ENCODE measurements at regions not wholly inside any gene's neighbourhood (a gene's known extent, or its start where the extent isn't known, plus 50 kb on each side); places are given as distances from the start of the nearest gene placed in this dataset.

DNA sequence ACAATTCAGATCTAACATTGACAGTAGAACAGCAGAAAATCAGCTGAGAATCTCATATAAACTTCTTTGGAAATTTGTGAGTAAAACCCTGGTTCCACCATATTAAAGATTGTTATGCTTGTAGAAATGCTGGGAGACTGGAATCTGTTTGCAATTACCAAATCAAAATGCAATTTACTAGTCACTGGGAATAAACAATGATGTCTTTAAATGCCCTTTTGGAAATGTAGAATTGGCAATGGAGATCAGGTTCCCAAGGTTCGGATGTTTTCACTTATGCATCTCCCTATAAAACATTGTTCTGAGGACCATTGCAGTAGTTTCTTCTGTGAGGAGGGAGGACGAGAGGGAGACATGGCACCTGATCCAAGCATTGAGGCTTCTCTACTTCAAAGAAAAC is 384.4 kb downstream of the TMEM167A start:
- TF ChIP-seq, protein P1, sequence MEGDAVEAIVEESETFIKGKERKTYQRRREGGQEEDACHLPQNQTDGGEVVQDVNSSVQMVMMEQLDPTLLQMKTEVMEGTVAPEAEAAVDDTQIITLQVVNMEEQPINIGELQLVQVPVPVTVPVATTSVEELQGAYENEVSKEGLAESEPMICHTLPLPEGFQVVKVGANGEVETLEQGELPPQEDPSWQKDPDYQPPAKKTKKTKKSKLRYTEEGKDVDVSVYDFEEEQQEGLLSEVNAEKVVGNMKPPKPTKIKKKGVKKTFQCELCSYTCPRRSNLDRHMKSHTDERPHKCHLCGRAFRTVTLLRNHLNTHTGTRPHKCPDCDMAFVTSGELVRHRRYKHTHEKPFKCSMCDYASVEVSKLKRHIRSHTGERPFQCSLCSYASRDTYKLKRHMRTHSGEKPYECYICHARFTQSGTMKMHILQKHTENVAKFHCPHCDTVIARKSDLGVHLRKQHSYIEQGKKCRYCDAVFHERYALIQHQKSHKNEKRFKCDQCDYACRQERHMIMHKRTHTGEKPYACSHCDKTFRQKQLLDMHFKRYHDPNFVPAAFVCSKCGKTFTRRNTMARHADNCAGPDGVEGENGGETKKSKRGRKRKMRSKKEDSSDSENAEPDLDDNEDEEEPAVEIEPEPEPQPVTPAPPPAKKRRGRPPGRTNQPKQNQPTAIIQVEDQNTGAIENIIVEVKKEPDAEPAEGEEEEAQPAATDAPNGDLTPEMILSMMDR (IDR thresholded peaks at IDR 0.05), result no peak
- TF ChIP-seq POLR2AphosphoS5 (IDR thresholded peaks at IDR 0.05; ENCODE audit: low read depth, low read length) (no peak), SIN3A (IDR thresholded peaks at IDR 0.05; ENCODE audit: borderline replicate concordance, insufficient read depth, low read depth, low read length) (no peak)
